ENCODE measurements at regions not wholly inside any gene's neighbourhood (a gene's known extent, or its start where the extent isn't known, plus 50 kb on each side); places are given as distances from the start of the nearest gene placed in this dataset.

DNA sequence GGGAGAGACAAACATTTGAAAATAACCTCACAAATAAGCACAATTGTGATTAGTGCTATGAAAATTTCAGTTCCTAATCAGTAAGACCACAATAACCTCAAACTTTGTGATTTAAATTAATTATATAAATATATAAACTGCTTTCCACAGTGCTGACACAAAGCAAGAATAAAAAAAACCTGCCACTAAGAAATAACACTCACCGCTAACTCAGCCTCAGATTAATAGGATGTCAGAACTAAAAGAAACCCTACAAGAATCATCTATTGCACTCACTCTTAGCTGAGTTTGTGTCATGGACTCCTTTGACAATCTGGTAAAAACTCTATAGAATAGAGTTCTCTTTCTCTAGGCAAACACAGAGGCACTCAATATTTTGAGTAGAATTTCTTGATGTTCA is 68.4 kb downstream of the SLC41A2 start:
- H3K79me2 ChIP-seq (replicated peaks; ENCODE audit: insufficient read depth, low read length) = no peaks in the 10 kb centered on the region
- no peak overlapping the region for H3K4me2 ChIP-seq (ENCODE audit: low read length)
- H3K9me3 ChIP-seq (ENCODE audit: low read length) = no peaks in the 10 kb centered on the region
- H3F3A ChIP-seq (ENCODE audit: insufficient read depth, low read length, poor library complexity, severe bottlenecking) = no peaks in the 10 kb centered on the region
- no peaks in the 10 kb centered on the region for H3K9me2 ChIP-seq (ENCODE audit: insufficient read depth, low read length)
- no peaks in the 10 kb centered on the region for H4K20me1 ChIP-seq (ENCODE audit: insufficient read depth)
- H3K27me3 ChIP-seq (ENCODE audit: insufficient read depth, low read depth, low read length) = no peaks in the 10 kb centered on the region
- H3K36me3 ChIP-seq (ENCODE audit: insufficient read depth, low read length) = no peaks in the 10 kb centered on the region
- H3K4me3 ChIP-seq (ENCODE audit: low read length) = no peak overlapping the region
- H3K27ac ChIP-seq (ENCODE audit: low read length) = no peak overlapping the region
- no peak overlapping the region for H2AFZ ChIP-seq (ENCODE audit: low read depth, low read length)
- TF ChIP-seq POLR2AphosphoS5 (IDR thresholded peaks at IDR 0.05) (no peak), TAF1 (IDR thresholded peaks at IDR 0.05; ENCODE audit: low read depth) (no peak), EZH2 (IDR thresholded peaks at IDR 0.05; ENCODE audit: borderline replicate concordance, insufficient read depth, low read length, poor library complexity, severe bottlenecking) (no peak)
- H3K9ac ChIP-seq (ENCODE audit: low read length) = no peak overlapping the region

DNA sequence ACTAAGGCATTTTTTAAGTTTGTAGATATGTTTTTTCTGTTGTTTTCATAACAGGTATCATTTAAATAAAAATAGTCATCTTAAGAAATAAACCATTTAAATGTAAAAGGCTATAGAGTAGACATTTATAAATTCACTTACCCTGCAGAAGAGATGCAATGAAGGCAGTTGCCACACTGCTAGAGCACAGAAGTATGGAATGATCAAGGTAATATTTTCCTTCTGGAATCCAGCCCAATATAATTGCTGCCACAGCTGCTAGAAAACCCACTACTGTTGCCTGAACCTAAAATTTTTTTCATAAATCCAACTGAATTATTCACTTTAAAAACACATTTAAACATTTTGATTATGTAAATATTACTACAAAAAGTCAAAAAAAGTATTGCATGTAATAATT is 69.2 kb downstream of the SLC41A2 start:
- no peaks in the 10 kb centered on the region for H4K20me1 ChIP-seq (ENCODE audit: insufficient read depth)
- no peak overlapping the region for H2AFZ ChIP-seq (ENCODE audit: low read depth, low read length)
- no peak overlapping the region for H3K4me3 ChIP-seq (ENCODE audit: low read length)
- no peaks in the 10 kb centered on the region for H3K79me2 ChIP-seq (replicated peaks; ENCODE audit: insufficient read depth, low read length)
- H3K36me3 ChIP-seq (ENCODE audit: insufficient read depth, low read length) = no peaks in the 10 kb centered on the region
- H3F3A ChIP-seq (ENCODE audit: insufficient read depth, low read length, poor library complexity, severe bottlenecking) = no peaks in the 10 kb centered on the region
- no peak overlapping the region for H3K4me2 ChIP-seq (ENCODE audit: low read length)
- no peak for TF ChIP-seq TAF1 (IDR thresholded peaks at IDR 0.05; ENCODE audit: low read depth)
- TF ChIP-seq, protein P1, sequence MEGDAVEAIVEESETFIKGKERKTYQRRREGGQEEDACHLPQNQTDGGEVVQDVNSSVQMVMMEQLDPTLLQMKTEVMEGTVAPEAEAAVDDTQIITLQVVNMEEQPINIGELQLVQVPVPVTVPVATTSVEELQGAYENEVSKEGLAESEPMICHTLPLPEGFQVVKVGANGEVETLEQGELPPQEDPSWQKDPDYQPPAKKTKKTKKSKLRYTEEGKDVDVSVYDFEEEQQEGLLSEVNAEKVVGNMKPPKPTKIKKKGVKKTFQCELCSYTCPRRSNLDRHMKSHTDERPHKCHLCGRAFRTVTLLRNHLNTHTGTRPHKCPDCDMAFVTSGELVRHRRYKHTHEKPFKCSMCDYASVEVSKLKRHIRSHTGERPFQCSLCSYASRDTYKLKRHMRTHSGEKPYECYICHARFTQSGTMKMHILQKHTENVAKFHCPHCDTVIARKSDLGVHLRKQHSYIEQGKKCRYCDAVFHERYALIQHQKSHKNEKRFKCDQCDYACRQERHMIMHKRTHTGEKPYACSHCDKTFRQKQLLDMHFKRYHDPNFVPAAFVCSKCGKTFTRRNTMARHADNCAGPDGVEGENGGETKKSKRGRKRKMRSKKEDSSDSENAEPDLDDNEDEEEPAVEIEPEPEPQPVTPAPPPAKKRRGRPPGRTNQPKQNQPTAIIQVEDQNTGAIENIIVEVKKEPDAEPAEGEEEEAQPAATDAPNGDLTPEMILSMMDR (IDR thresholded peaks at IDR 0.05; ENCODE audit: poor library complexity, severe bottlenecking) = no peak
- TF ChIP-seq SMC3 (conservative IDR thresholded peaks at IDR 0.05; ENCODE audit: poor library complexity) = no peak
- no peak for TF ChIP-seq MXI1 (conservative IDR thresholded peaks at IDR 0.05; ENCODE audit: poor library complexity, severe bottlenecking)
- no peak for TF ChIP-seq EP300 (conservative IDR thresholded peaks at IDR 0.05; ENCODE audit: poor library complexity, severe bottlenecking)
- TF ChIP-seq, protein P2, sequence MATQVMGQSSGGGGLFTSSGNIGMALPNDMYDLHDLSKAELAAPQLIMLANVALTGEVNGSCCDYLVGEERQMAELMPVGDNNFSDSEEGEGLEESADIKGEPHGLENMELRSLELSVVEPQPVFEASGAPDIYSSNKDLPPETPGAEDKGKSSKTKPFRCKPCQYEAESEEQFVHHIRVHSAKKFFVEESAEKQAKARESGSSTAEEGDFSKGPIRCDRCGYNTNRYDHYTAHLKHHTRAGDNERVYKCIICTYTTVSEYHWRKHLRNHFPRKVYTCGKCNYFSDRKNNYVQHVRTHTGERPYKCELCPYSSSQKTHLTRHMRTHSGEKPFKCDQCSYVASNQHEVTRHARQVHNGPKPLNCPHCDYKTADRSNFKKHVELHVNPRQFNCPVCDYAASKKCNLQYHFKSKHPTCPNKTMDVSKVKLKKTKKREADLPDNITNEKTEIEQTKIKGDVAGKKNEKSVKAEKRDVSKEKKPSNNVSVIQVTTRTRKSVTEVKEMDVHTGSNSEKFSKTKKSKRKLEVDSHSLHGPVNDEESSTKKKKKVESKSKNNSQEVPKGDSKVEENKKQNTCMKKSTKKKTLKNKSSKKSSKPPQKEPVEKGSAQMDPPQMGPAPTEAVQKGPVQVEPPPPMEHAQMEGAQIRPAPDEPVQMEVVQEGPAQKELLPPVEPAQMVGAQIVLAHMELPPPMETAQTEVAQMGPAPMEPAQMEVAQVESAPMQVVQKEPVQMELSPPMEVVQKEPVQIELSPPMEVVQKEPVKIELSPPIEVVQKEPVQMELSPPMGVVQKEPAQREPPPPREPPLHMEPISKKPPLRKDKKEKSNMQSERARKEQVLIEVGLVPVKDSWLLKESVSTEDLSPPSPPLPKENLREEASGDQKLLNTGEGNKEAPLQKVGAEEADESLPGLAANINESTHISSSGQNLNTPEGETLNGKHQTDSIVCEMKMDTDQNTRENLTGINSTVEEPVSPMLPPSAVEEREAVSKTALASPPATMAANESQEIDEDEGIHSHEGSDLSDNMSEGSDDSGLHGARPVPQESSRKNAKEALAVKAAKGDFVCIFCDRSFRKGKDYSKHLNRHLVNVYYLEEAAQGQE (IDR thresholded peaks at IDR 0.05; ENCODE audit: borderline replicate concordance) = no peak
- TF ChIP-seq POLR2AphosphoS5 (IDR thresholded peaks at IDR 0.05) = no peak
- no peak for TF ChIP-seq RAD21 (conservative IDR thresholded peaks at IDR 0.05)
- no peak for TF ChIP-seq EZH2 (IDR thresholded peaks at IDR 0.05; ENCODE audit: borderline replicate concordance, insufficient read depth, low read length, poor library complexity, severe bottlenecking)
- H3K9ac ChIP-seq (ENCODE audit: low read length) = no peak overlapping the region
- H3K27me3 ChIP-seq (ENCODE audit: insufficient read depth, low read depth, low read length) = no peaks in the 10 kb centered on the region
- no peaks in the 10 kb centered on the region for H3K9me2 ChIP-seq (ENCODE audit: insufficient read depth, low read length)
- H3K9me3 ChIP-seq (ENCODE audit: low read length) = peaks cover 4% of the 10 kb centered on the region
- H3K27ac ChIP-seq (ENCODE audit: low read length) = no peak overlapping the region

DNA sequence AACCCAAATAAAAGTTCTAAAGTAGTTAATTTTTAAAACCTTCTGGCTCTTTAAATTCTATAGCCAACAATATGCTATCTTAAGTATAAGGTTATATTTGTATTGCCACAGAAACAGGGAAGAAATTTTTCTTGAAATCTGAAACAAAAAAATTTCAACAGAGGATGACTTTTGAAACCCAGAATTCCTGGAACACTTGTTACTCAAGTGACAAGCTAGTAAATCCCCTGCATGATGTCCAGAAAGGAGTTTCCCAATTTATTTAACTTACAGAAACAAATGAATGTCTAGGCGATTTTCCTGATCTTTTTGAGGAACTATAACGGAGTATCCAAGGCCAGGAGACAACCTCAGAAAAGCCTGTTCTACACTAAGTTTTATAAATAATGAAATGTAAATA is 69.6 kb downstream of the SLC41A2 start:
- Histone ChIP-seq H3K4me2 (ENCODE audit: low read length) (no peak overlapping the region), H3K79me2 (replicated peaks; ENCODE audit: insufficient read depth, low read length) (no peaks in the 10 kb centered on the region), H3K4me3 (ENCODE audit: low read length) (no peak overlapping the region), H3K9me3 (ENCODE audit: low read length) (peaks cover 4% of the 10 kb centered on the region), H3K27ac (ENCODE audit: low read length) (no peak overlapping the region), H2AFZ (ENCODE audit: low read depth, low read length) (no peak overlapping the region), H3K9ac (ENCODE audit: low read length) (no peak overlapping the region), H3K36me3 (ENCODE audit: insufficient read depth, low read length) (no peaks in the 10 kb centered on the region), H3K27me3 (ENCODE audit: insufficient read depth, low read depth, low read length) (no peaks in the 10 kb centered on the region), H4K20me1 (ENCODE audit: insufficient read depth) (no peaks in the 10 kb centered on the region), H3K9me2 (ENCODE audit: insufficient read depth, low read length) (no peaks in the 10 kb centered on the region), H3F3A (ENCODE audit: insufficient read depth, low read length, poor library complexity, severe bottlenecking) (no peaks in the 10 kb centered on the region)
- TF ChIP-seq, protein P1 (IDR thresholded peaks at IDR 0.05; ENCODE audit: poor library complexity, severe bottlenecking) = no peak
- no peak for TF ChIP-seq MXI1 (conservative IDR thresholded peaks at IDR 0.05; ENCODE audit: poor library complexity, severe bottlenecking)
- TF ChIP-seq, protein P2 (IDR thresholded peaks at IDR 0.05; ENCODE audit: borderline replicate concordance) = no peak
- TF ChIP-seq EZH2 (IDR thresholded peaks at IDR 0.05; ENCODE audit: borderline replicate concordance, insufficient read depth, low read length, poor library complexity, severe bottlenecking) = no peak
- no peak for TF ChIP-seq SMC3 (conservative IDR thresholded peaks at IDR 0.05; ENCODE audit: poor library complexity)
- no peak for TF ChIP-seq RAD21 (conservative IDR thresholded peaks at IDR 0.05)
- no peak for TF ChIP-seq EP300 (conservative IDR thresholded peaks at IDR 0.05; ENCODE audit: poor library complexity, severe bottlenecking)
- no peak for TF ChIP-seq TAF1 (IDR thresholded peaks at IDR 0.05; ENCODE audit: low read depth)
- TF ChIP-seq POLR2AphosphoS5 (IDR thresholded peaks at IDR 0.05) = no peak
